ENCODE measurements at regions not wholly inside any gene's neighbourhood (a gene's known extent, or its start where the extent isn't known, plus 50 kb on each side); places are given as distances from the start of the nearest gene placed in this dataset.

DNA sequence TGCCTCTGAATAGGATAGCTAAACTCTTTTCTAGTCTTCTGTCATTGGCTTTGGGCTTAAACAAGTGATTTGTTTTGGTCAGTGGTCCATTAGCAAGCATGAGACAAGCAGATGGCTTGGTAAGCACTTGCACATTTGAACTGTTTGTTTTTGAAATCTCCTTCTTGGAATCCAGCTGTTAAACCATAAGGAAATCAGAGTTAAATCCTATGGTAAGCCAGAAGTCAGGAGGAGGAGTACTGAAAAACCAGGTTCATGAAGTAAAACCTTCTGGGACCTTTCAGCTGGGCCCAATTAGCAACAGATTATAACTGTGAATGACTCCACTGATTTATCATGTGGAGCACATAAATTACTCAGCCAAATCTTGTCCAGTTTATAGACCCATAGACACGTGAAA, 1042.5 kb upstream of the PABPC4L start:
- TF ChIP-seq, protein P1, sequence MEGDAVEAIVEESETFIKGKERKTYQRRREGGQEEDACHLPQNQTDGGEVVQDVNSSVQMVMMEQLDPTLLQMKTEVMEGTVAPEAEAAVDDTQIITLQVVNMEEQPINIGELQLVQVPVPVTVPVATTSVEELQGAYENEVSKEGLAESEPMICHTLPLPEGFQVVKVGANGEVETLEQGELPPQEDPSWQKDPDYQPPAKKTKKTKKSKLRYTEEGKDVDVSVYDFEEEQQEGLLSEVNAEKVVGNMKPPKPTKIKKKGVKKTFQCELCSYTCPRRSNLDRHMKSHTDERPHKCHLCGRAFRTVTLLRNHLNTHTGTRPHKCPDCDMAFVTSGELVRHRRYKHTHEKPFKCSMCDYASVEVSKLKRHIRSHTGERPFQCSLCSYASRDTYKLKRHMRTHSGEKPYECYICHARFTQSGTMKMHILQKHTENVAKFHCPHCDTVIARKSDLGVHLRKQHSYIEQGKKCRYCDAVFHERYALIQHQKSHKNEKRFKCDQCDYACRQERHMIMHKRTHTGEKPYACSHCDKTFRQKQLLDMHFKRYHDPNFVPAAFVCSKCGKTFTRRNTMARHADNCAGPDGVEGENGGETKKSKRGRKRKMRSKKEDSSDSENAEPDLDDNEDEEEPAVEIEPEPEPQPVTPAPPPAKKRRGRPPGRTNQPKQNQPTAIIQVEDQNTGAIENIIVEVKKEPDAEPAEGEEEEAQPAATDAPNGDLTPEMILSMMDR (IDR thresholded peaks at IDR 0.05 in 4 of 5, conservative IDR thresholded peaks at IDR 0.05 in 1 of 5) = no peak
- no peak for TF ChIP-seq POLR2A (IDR thresholded peaks at IDR 0.05)

All from gastrocnemius medialis (tissue), 4 donors.